OCI-LY3 (cell line): ENCODE measurements at regions not wholly inside any gene's neighbourhood (a gene's known extent, or its start where the extent isn't known, plus 50 kb on each side); places are given as distances from the start of the nearest gene placed in this dataset.

ENCODE experiments used
- EZH2phosphoT487 ChIP-seq: fragments of 200-600 bp; shearing (Covaris generic); IDR thresholded peaks from 2 replicates; pipeline ENCODE4 v1.6.1; 2018; ENCODE audit warnings: antibody characterized with exemption, mixed run types, low read depth
- TF ChIP-seq, protein P1 (sequence below): fragments of 200-600, 300-600 bp; sonication (generic); IDR thresholded peaks from 2 replicates; pipeline ENCODE4 v1.5.1; 2014; ENCODE audit warnings: antibody characterized with exemption, low read length, low read depth

DNA sequence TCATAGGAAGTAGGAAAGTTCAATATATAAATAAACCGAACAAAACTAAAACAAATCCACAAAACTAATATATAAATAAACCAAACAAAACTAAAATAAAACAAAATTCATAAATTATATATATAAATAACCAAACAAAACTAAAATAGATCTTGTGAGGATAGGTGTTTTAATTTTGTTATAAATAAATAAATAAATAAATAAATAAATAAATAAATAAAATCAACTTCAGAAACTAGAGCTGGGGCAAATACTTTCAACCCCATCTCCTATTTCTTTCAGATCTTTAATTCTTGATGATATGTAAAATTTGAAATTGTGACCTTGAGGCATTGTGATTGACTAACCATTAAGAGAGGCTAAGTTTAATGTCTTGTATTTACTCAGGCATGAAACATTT, 416.1 kb downstream of the SAMD5 start:
- TF ChIP-seq, protein P1, sequence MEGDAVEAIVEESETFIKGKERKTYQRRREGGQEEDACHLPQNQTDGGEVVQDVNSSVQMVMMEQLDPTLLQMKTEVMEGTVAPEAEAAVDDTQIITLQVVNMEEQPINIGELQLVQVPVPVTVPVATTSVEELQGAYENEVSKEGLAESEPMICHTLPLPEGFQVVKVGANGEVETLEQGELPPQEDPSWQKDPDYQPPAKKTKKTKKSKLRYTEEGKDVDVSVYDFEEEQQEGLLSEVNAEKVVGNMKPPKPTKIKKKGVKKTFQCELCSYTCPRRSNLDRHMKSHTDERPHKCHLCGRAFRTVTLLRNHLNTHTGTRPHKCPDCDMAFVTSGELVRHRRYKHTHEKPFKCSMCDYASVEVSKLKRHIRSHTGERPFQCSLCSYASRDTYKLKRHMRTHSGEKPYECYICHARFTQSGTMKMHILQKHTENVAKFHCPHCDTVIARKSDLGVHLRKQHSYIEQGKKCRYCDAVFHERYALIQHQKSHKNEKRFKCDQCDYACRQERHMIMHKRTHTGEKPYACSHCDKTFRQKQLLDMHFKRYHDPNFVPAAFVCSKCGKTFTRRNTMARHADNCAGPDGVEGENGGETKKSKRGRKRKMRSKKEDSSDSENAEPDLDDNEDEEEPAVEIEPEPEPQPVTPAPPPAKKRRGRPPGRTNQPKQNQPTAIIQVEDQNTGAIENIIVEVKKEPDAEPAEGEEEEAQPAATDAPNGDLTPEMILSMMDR, result no peak
- TF ChIP-seq EZH2phosphoT487, result no peak
